HepG2 (cell line): ENCODE measurements at regions not wholly inside any gene's neighbourhood (a gene's known extent, or its start where the extent isn't known, plus 50 kb on each side); places are given as distances from the start of the nearest gene placed in this dataset.

Source experiments
- ATAC-seq: fragments of 200-7000 bp; cut with Tn5 transposase; 3 replicates; pipeline ENCODE4 v1.9.1; 2020; ENCODE audit warnings: mild to moderate bottlenecking, moderate library complexity
- BruUV-seq: library from RNA; stranded (reverse); fragments of 400-500 nt; replicated peaks from 2 replicates; lab custom pipeline; 2021; lab: Mats Ljungman, UMichigan
- CTCF ChIA-PET: fragments of 300-600 bp; formaldehyde crosslinking; extraction: SDS; loops from one replicate; lab custom pipeline; 2021; ENCODE audit warnings: low total read pairs, inconsistent platforms, low intra/inter-chr PET ratio; lab: Yijun Ruan, JAX
- POLR2A ChIA-PET: fragments of 350-600 bp; sonication (Branson Sonifier 250); formaldehyde crosslinking; loops from one replicate; lab custom pipeline; 2020; ENCODE audit warnings: antibody characterized with exemption, inconsistent platforms; lab: Yijun Ruan, JAX
- DNase-seq: peaks from one replicate; pipeline ENCODE4 v3.0.0-alpha.2; 2015; ENCODE audit warnings: low spot score
- FAIRE-seq: peaks from 3 replicates; lab custom pipeline; 2011; peaks lifted over from hg19 to GRCh38; lab: Jason Lieb, UNC
- H2AFZ ChIP-seq: one replicate; pipeline ENCODE4 v1.6.1; 2011; ENCODE audit warnings: low read length, inconsistent platforms
- H3K27ac ChIP-seq: fragments of 300-600 bp; 3 replicates; pipeline ENCODE4 v1.8.0; 2011; ENCODE audit warnings: mixed run types, mild to moderate bottlenecking, mixed read lengths, low read length, inconsistent platforms; ENCODE audit not compliant: insufficient read depth; ENCODE audit errors: extremely low read length
- H3K27me3 ChIP-seq, 2 experiments: fragments of 200-600 bp in 1 of 2; 2 replicates in 1 of 2; 3 replicates in 1 of 2; pipeline versions ENCODE4 v1.6.0 to v1.8.0; 2011; ENCODE audit warnings: low read length in 2 of 2, mild to moderate bottlenecking in 2 of 2, moderate library complexity in 2 of 2, inconsistent platforms in 1 of 2; ENCODE audit not compliant: insufficient read depth in 2 of 2, control insufficient read depth in 1 of 2
- H3K36me3 ChIP-seq, 2 experiments: fragments of 200-600 bp in 1 of 2; replicated peaks in 1 of 2; 2 replicates in 1 of 2; 3 replicates in 1 of 2; pipeline versions ENCODE4 v1.5.1 to v1.8.0; 2011; ENCODE audit warnings: low read length in 2 of 2, inconsistent platforms in 1 of 2; ENCODE audit not compliant: insufficient read depth in 2 of 2, control insufficient read depth in 1 of 2
- H3K4me1 ChIP-seq: 2 replicates; pipeline ENCODE4 v1.5.1; 2012; ENCODE audit warnings: low read length, inconsistent platforms; ENCODE audit not compliant: insufficient read depth
- H3K4me2 ChIP-seq: 2 replicates; pipeline ENCODE4 v1.6.0; 2011; ENCODE audit warnings: low read depth, low read length, inconsistent platforms
- H3K4me3 ChIP-seq, 3 experiments: fragments of 200-600 bp in 1 of 3; sonication (generic), shearing (Covaris generic) in 1 of 3; replicated peaks in 1 of 3; 2 replicates each; pipeline ENCODE4 v1.5.1; 2011 to 2016; ENCODE audit warnings: low read length in 3 of 3, inconsistent platforms in 2 of 3, low read depth in 2 of 3, mild to moderate bottlenecking in 2 of 3, control low read depth in 1 of 3, mixed read lengths in 1 of 3; ENCODE audit not compliant: insufficient read depth in 1 of 3
- H3K79me2 ChIP-seq: one replicate; pipeline ENCODE4 v1.6.1; 2011; ENCODE audit warnings: low read length, inconsistent platforms; ENCODE audit not compliant: insufficient read depth
- H3K9ac ChIP-seq: 2 replicates; pipeline ENCODE4 v1.6.0; 2011; ENCODE audit warnings: mild to moderate bottlenecking, low read depth, low read length, inconsistent platforms; ENCODE audit not compliant: insufficient read depth
- H3K9me3 ChIP-seq: 2 replicates; pipeline ENCODE4 v1.5.1; 2012; ENCODE audit warnings: mild to moderate bottlenecking, low read length
- H4K20me1 ChIP-seq: 2 replicates; pipeline ENCODE4 v1.6.0; 2011; ENCODE audit warnings: inconsistent platforms, mild to moderate bottlenecking, low read length, moderate library complexity; ENCODE audit not compliant: insufficient read depth
- AGO1 ChIP-seq: fragments of 200-400 bp; formaldehyde crosslinking; IDR thresholded peaks from 2 replicates; pipeline ENCODE4 v1.6.1; 2017; ENCODE audit warnings: mild to moderate bottlenecking, low read depth, low read length, moderate library complexity; ENCODE audit not compliant: poor library complexity, severe bottlenecking
- ARID2 ChIP-seq: sonication (generic); formaldehyde crosslinking; IDR thresholded peaks from 2 replicates; pipeline ENCODE4 v1.8.1; 2022; ENCODE audit warnings: mild to moderate bottlenecking, missing genetic modification reagents, borderline replicate concordance
- ARNTL ChIP-seq: sonication (generic); formaldehyde crosslinking; IDR thresholded peaks from 2 replicates; pipeline ENCODE4 v1.4.0; 2020; ENCODE audit warnings: mild to moderate bottlenecking, missing genetic modification reagents
- CC2D1A ChIP-seq: sonication (generic); formaldehyde crosslinking; IDR thresholded peaks from 2 replicates; pipeline ENCODE4 v1.8.1; 2023; ENCODE audit warnings: mild to moderate bottlenecking, missing genetic modification reagents
- CTCF ChIP-seq: sonication (generic); formaldehyde crosslinking; IDR thresholded peaks from 2 replicates; pipeline ENCODE4 v1.5.0; 2020; ENCODE audit warnings: mild to moderate bottlenecking, missing genetic modification reagents, moderate library complexity
- EZH2 ChIP-seq: conservative IDR thresholded peaks from 2 replicates; pipeline ENCODE4 v1.6.1; 2012; ENCODE audit warnings: mild to moderate bottlenecking, low read depth, low read length, moderate library complexity
- HMG20B ChIP-seq: conservative IDR thresholded peaks from 2 replicates; pipeline ENCODE4 v1.6.1; 2016; ENCODE audit warnings: missing genetic modification reagents, missing compliant biosample characterization
- KDM1A ChIP-seq: IDR thresholded peaks from 2 replicates; pipeline ENCODE4 v1.6.1; 2016; ENCODE audit warnings: missing compliant biosample characterization
- NFIB ChIP-seq: sonication (generic); formaldehyde crosslinking; IDR thresholded peaks from 2 replicates; pipeline ENCODE4 v1.9.0; 2021; ENCODE audit warnings: missing genetic modification reagents, mild to moderate bottlenecking, borderline replicate concordance
- PHF20 ChIP-seq: sonication (generic); formaldehyde crosslinking; IDR thresholded peaks from 2 replicates; pipeline ENCODE4 v1.5.0; 2020; ENCODE audit warnings: mild to moderate bottlenecking, missing genetic modification reagents
- PHF5A ChIP-seq: IDR thresholded peaks from one replicate; pipeline ENCODE4 v1.6.1; 2018; ENCODE audit warnings: low read depth, missing genetic modification reagents; ENCODE audit not compliant: unreplicated experiment
- PRPF4 ChIP-seq: fragments of 200-400 bp; formaldehyde crosslinking; IDR thresholded peaks from 2 replicates; pipeline ENCODE4 v1.6.1; 2016; ENCODE audit warnings: low read length, low read depth; ENCODE audit not compliant: poor library complexity, severe bottlenecking
- ZNF350 ChIP-seq: sonication (generic); formaldehyde crosslinking; IDR thresholded peaks from 2 replicates; pipeline ENCODE4 v1.4.0; 2020; ENCODE audit warnings: mild to moderate bottlenecking, low read depth, missing genetic modification reagents, borderline replicate concordance
- ZNF644 ChIP-seq: IDR thresholded peaks from 2 replicates; pipeline ENCODE4 v1.6.1; 2016; ENCODE audit warnings: low read depth
- ZSCAN30 ChIP-seq: sonication (generic); formaldehyde crosslinking; IDR thresholded peaks from 2 replicates; pipeline ENCODE4 v1.5.0; 2020; ENCODE audit warnings: mild to moderate bottlenecking, missing genetic modification reagents
- WGBS: methylation state at CpG from one replicate; pipeline ENCODE4 v1.1.6; 2017; ENCODE audit warnings: low lambda C conversion rate; 5-methylcytosine and 5-hydroxymethylcytosine counted together
- in situ Hi-C: cut with HindIII; loops from 2 replicates; pipeline ENCODE4 v1.10.0; 2017; ENCODE audit warnings: low pct_unique_long_range_greater_than_20kb; ENCODE audit not compliant: extremely low pct_ligation_motif_present
- intact Hi-C: fragments of 100-400 bp; cut with micrococcal nuclease; formaldehyde crosslinking; loops from one replicate; pipeline ENCODE4 v1.10.0; 2022; ENCODE audit not compliant: unreplicated experiment
- TF ChIP-seq, protein P1 (sequence below): sonication (generic); formaldehyde crosslinking; IDR thresholded peaks from 2 replicates; pipeline ENCODE4 v1.4.0; 2020; ENCODE audit warnings: missing genetic modification reagents
- TF ChIP-seq, protein P2 (sequence below): sonication (generic); formaldehyde crosslinking; IDR thresholded peaks from 2 replicates; pipeline ENCODE4 v1.4.0; 2020; ENCODE audit warnings: mild to moderate bottlenecking, missing genetic modification reagents
- TF ChIP-seq, protein P3 (sequence below): sonication (generic); formaldehyde crosslinking; IDR thresholded peaks from 2 replicates; pipeline ENCODE4 v1.8.0; 2022; ENCODE audit warnings: missing genetic modification reagents, mild to moderate bottlenecking, moderate library complexity, borderline replicate concordance

- TF ChIP-seq AGO1 (no peak), NFIB (CRISPR knock-in tag) (no peak), KDM1A (CRISPR knock-in tag) (no peak), CTCF (no peak), ZNF644 (CRISPR knock-in tag) (no peak)
Measured at GRCh38 chr2:155839436-155839835, 493.1 kb downstream of the NR4A2 start (continued).

GRCh38 chr2:155836439-155836838, 496.1 kb downstream of the NR4A2 start:
- WGBS, result 2% methylated on average over 1 of the region's 1 CpG
- no peak overlapping the region for H3K4me2 ChIP-seq
- no peaks in the 10 kb centered on the region for H3K36me3 ChIP-seq
- H3K27ac ChIP-seq, result no peak overlapping the region
- no peak for ATAC-seq
- H3K79me2 ChIP-seq, result no peaks in the 10 kb centered on the region
- no peak for DNase-seq
- intact Hi-C loops, result no loop called here
- H3K4me3 ChIP-seq, result no peak overlapping the region
- ChIA-PET CTCF (no interaction called here), POLR2A (no interaction called here)
- TF ChIP-seq ZNF350 (no peak), PHF5A (CRISPR knock-in tag) (no peak), EZH2 (no peak), ZSCAN30 (CRISPR knock-in tag) (no peak), HMG20B (CRISPR knock-in tag) (no peak), PRPF4 (no peak), ARID2 (CRISPR knock-in tag) (no peak), CC2D1A (CRISPR knock-in tag) (no peak), PHF20 (CRISPR knock-in tag) (no peak), ARNTL (CRISPR knock-in tag) (no peak)
- TF ChIP-seq, protein P1, sequence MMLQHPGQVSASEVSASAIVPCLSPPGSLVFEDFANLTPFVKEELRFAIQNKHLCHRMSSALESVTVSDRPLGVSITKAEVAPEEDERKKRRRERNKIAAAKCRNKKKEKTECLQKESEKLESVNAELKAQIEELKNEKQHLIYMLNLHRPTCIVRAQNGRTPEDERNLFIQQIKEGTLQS (CRISPR knock-in tag), result no peak
- TF ChIP-seq, protein P2, sequence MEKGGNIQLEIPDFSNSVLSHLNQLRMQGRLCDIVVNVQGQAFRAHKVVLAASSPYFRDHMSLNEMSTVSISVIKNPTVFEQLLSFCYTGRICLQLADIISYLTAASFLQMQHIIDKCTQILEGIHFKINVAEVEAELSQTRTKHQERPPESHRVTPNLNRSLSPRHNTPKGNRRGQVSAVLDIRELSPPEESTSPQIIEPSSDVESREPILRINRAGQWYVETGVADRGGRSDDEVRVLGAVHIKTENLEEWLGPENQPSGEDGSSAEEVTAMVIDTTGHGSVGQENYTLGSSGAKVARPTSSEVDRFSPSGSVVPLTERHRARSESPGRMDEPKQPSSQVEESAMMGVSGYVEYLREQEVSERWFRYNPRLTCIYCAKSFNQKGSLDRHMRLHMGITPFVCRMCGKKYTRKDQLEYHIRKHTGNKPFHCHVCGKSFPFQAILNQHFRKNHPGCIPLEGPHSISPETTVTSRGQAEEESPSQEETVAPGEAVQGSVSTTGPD (CRISPR knock-in tag), result no peak
- TF ChIP-seq, protein P3, sequence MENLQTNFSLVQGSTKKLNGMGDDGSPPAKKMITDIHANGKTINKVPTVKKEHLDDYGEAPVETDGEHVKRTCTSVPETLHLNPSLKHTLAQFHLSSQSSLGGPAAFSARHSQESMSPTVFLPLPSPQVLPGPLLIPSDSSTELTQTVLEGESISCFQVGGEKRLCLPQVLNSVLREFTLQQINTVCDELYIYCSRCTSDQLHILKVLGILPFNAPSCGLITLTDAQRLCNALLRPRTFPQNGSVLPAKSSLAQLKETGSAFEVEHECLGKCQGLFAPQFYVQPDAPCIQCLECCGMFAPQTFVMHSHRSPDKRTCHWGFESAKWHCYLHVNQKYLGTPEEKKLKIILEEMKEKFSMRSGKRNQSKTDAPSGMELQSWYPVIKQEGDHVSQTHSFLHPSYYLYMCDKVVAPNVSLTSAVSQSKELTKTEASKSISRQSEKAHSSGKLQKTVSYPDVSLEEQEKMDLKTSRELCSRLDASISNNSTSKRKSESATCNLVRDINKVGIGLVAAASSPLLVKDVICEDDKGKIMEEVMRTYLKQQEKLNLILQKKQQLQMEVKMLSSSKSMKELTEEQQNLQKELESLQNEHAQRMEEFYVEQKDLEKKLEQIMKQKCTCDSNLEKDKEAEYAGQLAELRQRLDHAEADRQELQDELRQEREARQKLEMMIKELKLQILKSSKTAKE (CRISPR knock-in tag), result no peak
- H3K27me3 ChIP-seq, result no peaks in the 10 kb centered on the region; a peak in 1 of 5 replicates
- in situ Hi-C loops, result no loop called here
- H2AFZ ChIP-seq, result no peak overlapping the region
- no TSS peak for BruUV-seq
- H4K20me1 ChIP-seq, result no peaks in the 10 kb centered on the region
- no peak overlapping the region for H3K9ac ChIP-seq
- no peaks in the 10 kb centered on the region for H3K9me3 ChIP-seq
- no peak for FAIRE-seq
- no peaks in the 10 kb centered on the region for H3K4me1 ChIP-seq
